HG03439 (cell line): ENCODE measurements at regions not wholly inside any gene's neighbourhood (a gene's known extent, or its start where the extent isn't known, plus 50 kb on each side); places are given as distances from the start of the nearest gene placed in this dataset.

ENCODE experiments used
- ATAC-seq: cut with Tn5 transposase; IDR thresholded peaks from one replicate; pipeline ENCODE4 v1.9.1; 2021; ENCODE audit warnings: mild to moderate bottlenecking, moderate library complexity; ENCODE audit not compliant: unreplicated experiment

GRCh38 chr12:98418357-98419075 is 96.9 kb upstream of the TMPO start:
- ATAC-seq = no peak

GRCh38 chr12:98419081-98419794 is 96.2 kb upstream of the TMPO start:
- no peak for ATAC-seq

- ATAC-seq = no peak
These were observed 95.5 kb upstream of the TMPO start for GRCh38 chr12:98419795-98420404.

- ATAC-seq = no peak
These were observed 94.9 kb upstream of the TMPO start for GRCh38 chr12:98420461-98420860.

- ATAC-seq = no peak
These were observed 94.1 kb upstream of the TMPO start for GRCh38 chr12:98421316-98421715.

- no peak for ATAC-seq
These were observed 93.0 kb upstream of the TMPO start for GRCh38 chr12:98422359-98422758.

GRCh38 chr12:98422812-98423211 is 92.6 kb upstream of the TMPO start:
- ATAC-seq = no peak

GRCh38 chr12:98423963-98424362 is 91.4 kb upstream of the TMPO start:
- no peak for ATAC-seq

- ATAC-seq = peak; percentile 66
These were observed 90.5 kb upstream of the TMPO start for GRCh38 chr12:98424726-98425401.

- ATAC-seq = no peak
These were observed 89.5 kb upstream of the TMPO start for GRCh38 chr12:98425859-98426258.

GRCh38 chr12:98431089-98431488 is 84.3 kb upstream of the TMPO start:
- ATAC-seq = no peak

- ATAC-seq = no peak
These were observed 78.2 kb upstream of the TMPO start for GRCh38 chr12:98437166-98437565.

GRCh38 chr12:98437806-98438595 is 77.4 kb upstream of the TMPO start:
- no peak for ATAC-seq

- no peak for ATAC-seq
These were observed 76.6 kb upstream of the TMPO start for GRCh38 chr12:98438656-98439230.

- no peak for ATAC-seq
These were observed 75.9 kb upstream of the TMPO start for GRCh38 chr12:98439471-98439951.

- no peak for ATAC-seq
These were observed 75.3 kb upstream of the TMPO start for GRCh38 chr12:98439981-98440581.

GRCh38 chr12:98446060-98446459 is 69.3 kb upstream of the TMPO start:
- ATAC-seq = no peak

- no peak for ATAC-seq
These were observed 68.7 kb upstream of the TMPO start for GRCh38 chr12:98446682-98447081.

GRCh38 chr12:98449584-98449983 is 65.8 kb upstream of the TMPO start:
- ATAC-seq = no peak

- no peak for ATAC-seq
These were observed 62.3 kb upstream of the TMPO start for GRCh38 chr12:98453070-98453469.
